Endothelial cell of umbilical vein (primary cell): ENCODE measurements at regions not wholly inside any gene's neighbourhood (a gene's known extent, or its start where the extent isn't known, plus 50 kb on each side); places are given as distances from the start of the nearest gene placed in this dataset.
"Not testable (repeated sequence)": the region's sequence is repeated elsewhere in the genome, so short reads cannot be mapped to it uniquely, and the experiment has no call there.

ENCODE experiments used
- FOS ChIP-seq: IDR thresholded peaks from 2 replicates; pipeline ENCODE4 v1.6.1; 2011; ENCODE audit warnings: mild to moderate bottlenecking, low read length, moderate library complexity, borderline replicate concordance; ENCODE audit not compliant: insufficient read depth
- POLR2A ChIP-seq: IDR thresholded peaks from 2 replicates; pipeline ENCODE4 v1.6.1; 2012; ENCODE audit warnings: low read depth, mild to moderate bottlenecking, control low read depth, low read length
- TF ChIP-seq, protein P1 (sequence below), 2 donors: IDR thresholded peaks; 1 replicate in 1 of 2; 2 replicates in 1 of 2; pipeline ENCODE4 v1.5.1; 2011; ENCODE audit warnings: low read length in 2 of 2, mild to moderate bottlenecking in 2 of 2, moderate library complexity in 2 of 2, control low read depth in 1 of 2, inconsistent platforms in 1 of 2, low read depth in 1 of 2; ENCODE audit not compliant: insufficient read depth in 1 of 2; ENCODE audit errors: extremely low read depth in 1 of 2
- TF ChIP-seq, protein P2 (sequence below): IDR thresholded peaks from 2 replicates; pipeline ENCODE4 v1.6.1; 2011; ENCODE audit not compliant: insufficient read depth, insufficient read length

DNA sequence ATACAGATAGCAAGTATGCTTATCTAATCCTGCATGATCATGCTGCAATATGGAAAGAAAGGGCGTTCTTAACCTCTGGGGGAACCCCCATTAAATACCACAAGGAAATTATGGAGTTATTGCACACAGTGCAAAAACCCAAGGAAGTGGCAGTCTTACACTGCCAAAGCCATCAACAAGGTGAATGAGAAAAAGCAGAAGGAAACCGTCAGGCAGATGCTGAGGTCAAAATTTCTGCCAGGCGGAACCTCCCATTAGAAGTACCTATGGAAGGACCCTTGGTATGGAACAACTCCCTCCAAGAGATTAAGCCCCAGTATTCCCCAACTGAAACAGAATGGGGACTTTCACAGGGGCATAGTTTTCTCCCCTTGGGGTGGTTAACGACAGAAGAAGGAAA is 580.7 kb downstream of the PRR32 start:
- TF ChIP-seq, protein P1, sequence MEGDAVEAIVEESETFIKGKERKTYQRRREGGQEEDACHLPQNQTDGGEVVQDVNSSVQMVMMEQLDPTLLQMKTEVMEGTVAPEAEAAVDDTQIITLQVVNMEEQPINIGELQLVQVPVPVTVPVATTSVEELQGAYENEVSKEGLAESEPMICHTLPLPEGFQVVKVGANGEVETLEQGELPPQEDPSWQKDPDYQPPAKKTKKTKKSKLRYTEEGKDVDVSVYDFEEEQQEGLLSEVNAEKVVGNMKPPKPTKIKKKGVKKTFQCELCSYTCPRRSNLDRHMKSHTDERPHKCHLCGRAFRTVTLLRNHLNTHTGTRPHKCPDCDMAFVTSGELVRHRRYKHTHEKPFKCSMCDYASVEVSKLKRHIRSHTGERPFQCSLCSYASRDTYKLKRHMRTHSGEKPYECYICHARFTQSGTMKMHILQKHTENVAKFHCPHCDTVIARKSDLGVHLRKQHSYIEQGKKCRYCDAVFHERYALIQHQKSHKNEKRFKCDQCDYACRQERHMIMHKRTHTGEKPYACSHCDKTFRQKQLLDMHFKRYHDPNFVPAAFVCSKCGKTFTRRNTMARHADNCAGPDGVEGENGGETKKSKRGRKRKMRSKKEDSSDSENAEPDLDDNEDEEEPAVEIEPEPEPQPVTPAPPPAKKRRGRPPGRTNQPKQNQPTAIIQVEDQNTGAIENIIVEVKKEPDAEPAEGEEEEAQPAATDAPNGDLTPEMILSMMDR (IDR thresholded peaks at IDR 0.05; ENCODE audit: extremely low read depth in 1 of 2, insufficient read depth in 1 of 2, low read depth in 1 of 2, low read length in 2 of 2), result not testable (repeated sequence)
- TF ChIP-seq POLR2A, FOS: not testable (repeated sequence)
- TF ChIP-seq, protein P2, sequence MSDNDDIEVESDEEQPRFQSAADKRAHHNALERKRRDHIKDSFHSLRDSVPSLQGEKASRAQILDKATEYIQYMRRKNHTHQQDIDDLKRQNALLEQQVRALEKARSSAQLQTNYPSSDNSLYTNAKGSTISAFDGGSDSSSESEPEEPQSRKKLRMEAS, result not testable (repeated sequence)
